A673 (cell line): ENCODE measurements at regions not wholly inside any gene's neighbourhood (a gene's known extent, or its start where the extent isn't known, plus 50 kb on each side); places are given as distances from the start of the nearest gene placed in this dataset.
"Not testable (repeated sequence)": the region's sequence is repeated elsewhere in the genome, so short reads cannot be mapped to it uniquely, and the experiment has no call there.

Source experiments
- CTCF ChIP-seq: fragments of 300-800, 200-600 bp; sonication (generic); conservative IDR thresholded peaks from 2 replicates; pipeline ENCODE4 v1.5.1; 2017; ENCODE audit warnings: low read depth, mild to moderate bottlenecking, antibody characterized with exemption, low read length, moderate library complexity, mixed read lengths
- EZH2 ChIP-seq: fragments of 200-600 bp; sonication (generic); IDR thresholded peaks from 2 replicates; pipeline ENCODE4 v1.6.1; 2017; ENCODE audit warnings: borderline replicate concordance, low read depth, mild to moderate bottlenecking, mixed read lengths, antibody characterized with exemption, low read length; ENCODE audit not compliant: poor library complexity, severe bottlenecking

GRCh38 chr21:10344266-10344665, 177.1 kb upstream of the TPTE start:
- TF ChIP-seq CTCF, EZH2: not testable (repeated sequence)
